Sigmoid colon (tissue), 6 donors: ENCODE measurements at regions not wholly inside any gene's neighbourhood (a gene's known extent, or its start where the extent isn't known, plus 50 kb on each side); places are given as distances from the start of the nearest gene placed in this dataset.

ENCODE experiments used
- DNase-seq: peaks from one replicate; pipeline ENCODE4 v3.0.0-alpha.2; 2019
- H3K27ac ChIP-seq, 4 donors: fragments of 200-600 bp; sonication (generic); one replicate each; pipeline ENCODE4 v1.5.1; 2016 to 2019; ENCODE audit warnings: mild to moderate bottlenecking in 1 of 4
- H3K27me3 ChIP-seq, 3 donors: fragments of 200-600 bp; sonication (generic); one replicate each; pipeline ENCODE4 v1.5.1; 2019; ENCODE audit warnings: mild to moderate bottlenecking in 1 of 3
- H3K36me3 ChIP-seq, 4 donors: fragments of 200-600 bp; sonication (generic); one replicate each; pipeline ENCODE4 v1.5.1; 2016 to 2019
- H3K4me1 ChIP-seq, 4 donors: fragments of 200-600 bp; sonication (generic); one replicate each; pipeline ENCODE4 v1.5.1; 2017 to 2019
- H3K4me3 ChIP-seq, 4 donors: fragments of 200-600 bp; sonication (generic); one replicate each; pipeline ENCODE4 v1.5.1; 2017 to 2019; ENCODE audit warnings: mild to moderate bottlenecking in 2 of 4, moderate library complexity in 1 of 4
- H3K9me3 ChIP-seq, 4 donors: fragments of 200-600 bp in 3 of 4; sonication (generic) in 3 of 4; one replicate each; pipeline versions ENCODE4 v1.5.1 to v1.6.1; 2013 to 2019
- EP300 ChIP-seq, 4 donors: sonication (generic); formaldehyde crosslinking; IDR thresholded peaks; one replicate each; pipeline ENCODE4 v1.6.1; 2017; ENCODE audit warnings: antibody characterized with exemption in 4 of 4
- POLR2A ChIP-seq, 2 donors: fragments of 450-650 bp; IDR thresholded peaks; one replicate each; pipeline ENCODE4 v1.6.1; 2016; ENCODE audit warnings: antibody characterized with exemption in 2 of 2, mild to moderate bottlenecking in 2 of 2, moderate library complexity in 2 of 2
- POLR2AphosphoS5 ChIP-seq, 4 donors: sonication (generic); formaldehyde crosslinking; IDR thresholded peaks; one replicate each; pipeline ENCODE4 v1.6.1; 2017; ENCODE audit warnings: antibody characterized with exemption in 4 of 4
- WGBS, 2 donors: extraction: QIAGEN DNeasy Blood & Tissue Kit; methylation state at CpG; one replicate each; pipeline ENCODE4 v1.1.7; 2013; 5-methylcytosine and 5-hydroxymethylcytosine counted together
- intact Hi-C: fragments of 100-400 bp; cut with DNase I; formaldehyde crosslinking; loops from one replicate; pipeline ENCODE4 v1.15.1; 2023
- TF ChIP-seq, protein P1 (sequence below), 4 experiments: fragments of 450-650 bp in 3 of 4; fragments of 200-600 bp in 1 of 4; IDR thresholded peaks; one replicate each; pipeline ENCODE4 v1.5.1; 2016 to 2019; ENCODE audit warnings: antibody characterized with exemption in 4 of 4, mild to moderate bottlenecking in 3 of 4, moderate library complexity in 2 of 4
- donor health status: healthy with polysubstance abuse.
- donor health status: healthy.

DNA sequence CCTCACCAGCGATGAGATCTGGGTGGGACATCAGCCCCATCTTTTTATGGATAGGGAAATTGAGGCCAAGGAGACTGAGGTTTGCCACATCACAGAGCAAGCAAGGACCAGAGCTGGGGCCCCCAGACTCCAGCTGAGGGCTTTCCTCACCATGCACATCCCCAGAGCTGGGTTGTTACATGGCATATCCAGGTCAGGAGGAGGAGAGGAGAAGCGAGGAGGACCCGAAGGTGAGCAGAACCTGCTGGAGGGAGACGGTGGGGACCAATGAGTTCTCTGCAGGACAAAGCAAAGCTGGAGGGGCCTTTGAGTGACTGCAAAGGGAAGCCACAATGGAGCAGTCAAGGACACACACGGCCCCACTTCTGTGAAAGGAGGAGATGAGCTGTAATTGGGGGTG lies 255.5 kb upstream of the CSF3R start:
- Histone ChIP-seq H3K27me3 (peaks cover 0 to 46% (median 5%) of the 10 kb centered on the region in 3 donors), H3K36me3 (no peaks in the 10 kb centered on the region), H3K27ac (no peak overlapping the region), H3K9me3 (peaks cover 0 to 4% (median 2%) of the 10 kb centered on the region in 4 donors), H3K4me1 (no peaks in the 10 kb centered on the region), H3K4me3 (no peak overlapping the region)
- intact Hi-C loops: no loop called here
- 69 to 73% methylated on average over 5 of the region's 5 CpGs for whole genome bisulfite sequencing, 2 donors
- TF ChIP-seq POLR2AphosphoS5 (IDR thresholded peaks at IDR 0.05) (no peak), POLR2A (IDR thresholded peaks at IDR 0.05) (no peak), EP300 (IDR thresholded peaks at IDR 0.05) (no peak)
- TF ChIP-seq, protein P1, sequence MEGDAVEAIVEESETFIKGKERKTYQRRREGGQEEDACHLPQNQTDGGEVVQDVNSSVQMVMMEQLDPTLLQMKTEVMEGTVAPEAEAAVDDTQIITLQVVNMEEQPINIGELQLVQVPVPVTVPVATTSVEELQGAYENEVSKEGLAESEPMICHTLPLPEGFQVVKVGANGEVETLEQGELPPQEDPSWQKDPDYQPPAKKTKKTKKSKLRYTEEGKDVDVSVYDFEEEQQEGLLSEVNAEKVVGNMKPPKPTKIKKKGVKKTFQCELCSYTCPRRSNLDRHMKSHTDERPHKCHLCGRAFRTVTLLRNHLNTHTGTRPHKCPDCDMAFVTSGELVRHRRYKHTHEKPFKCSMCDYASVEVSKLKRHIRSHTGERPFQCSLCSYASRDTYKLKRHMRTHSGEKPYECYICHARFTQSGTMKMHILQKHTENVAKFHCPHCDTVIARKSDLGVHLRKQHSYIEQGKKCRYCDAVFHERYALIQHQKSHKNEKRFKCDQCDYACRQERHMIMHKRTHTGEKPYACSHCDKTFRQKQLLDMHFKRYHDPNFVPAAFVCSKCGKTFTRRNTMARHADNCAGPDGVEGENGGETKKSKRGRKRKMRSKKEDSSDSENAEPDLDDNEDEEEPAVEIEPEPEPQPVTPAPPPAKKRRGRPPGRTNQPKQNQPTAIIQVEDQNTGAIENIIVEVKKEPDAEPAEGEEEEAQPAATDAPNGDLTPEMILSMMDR (IDR thresholded peaks at IDR 0.05): no peak
- DNase-seq: no peak

DNA sequence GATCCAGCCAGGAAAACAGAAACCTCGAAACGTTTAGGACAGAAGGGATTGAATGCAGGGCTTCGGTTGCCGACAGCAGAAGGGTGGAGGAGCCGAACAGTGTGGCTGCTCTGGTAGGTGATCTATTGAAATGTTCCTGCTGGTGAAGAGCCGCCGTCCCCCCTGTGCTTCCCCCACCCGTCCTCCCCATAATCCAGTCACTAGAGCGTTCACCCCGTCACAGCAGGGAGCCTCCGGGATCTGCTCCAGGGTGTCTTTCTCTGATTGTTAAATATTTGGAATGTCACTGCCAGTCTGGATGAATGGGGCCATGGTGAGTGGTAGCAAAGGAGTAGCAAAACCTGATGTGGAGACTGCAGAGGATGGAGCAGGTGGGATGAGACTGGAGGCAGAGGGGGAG lies 255.1 kb upstream of the CSF3R start:
- intact Hi-C loops: no loop called here
- Histone ChIP-seq H3K27ac (no peak overlapping the region), H3K4me1 (no peaks in the 10 kb centered on the region), H3K27me3 (peaks cover 0 to 47% (median 5%) of the 10 kb centered on the region in 3 donors), H3K4me3 (no peak overlapping the region), H3K36me3 (no peaks in the 10 kb centered on the region), H3K9me3 (peaks cover 0 to 4% (median 2%) of the 10 kb centered on the region in 4 donors)
- peak; percentile 48 for DNase-seq
- TF ChIP-seq POLR2A (IDR thresholded peaks at IDR 0.05) (no peak), POLR2AphosphoS5 (IDR thresholded peaks at IDR 0.05) (no peak), EP300 (IDR thresholded peaks at IDR 0.05) (no peak)
- TF ChIP-seq, protein P1 (IDR thresholded peaks at IDR 0.05): no peak
- WGBS, 2 donors: 34 to 35% methylated on average over 11 of the region's 11 CpGs

DNA sequence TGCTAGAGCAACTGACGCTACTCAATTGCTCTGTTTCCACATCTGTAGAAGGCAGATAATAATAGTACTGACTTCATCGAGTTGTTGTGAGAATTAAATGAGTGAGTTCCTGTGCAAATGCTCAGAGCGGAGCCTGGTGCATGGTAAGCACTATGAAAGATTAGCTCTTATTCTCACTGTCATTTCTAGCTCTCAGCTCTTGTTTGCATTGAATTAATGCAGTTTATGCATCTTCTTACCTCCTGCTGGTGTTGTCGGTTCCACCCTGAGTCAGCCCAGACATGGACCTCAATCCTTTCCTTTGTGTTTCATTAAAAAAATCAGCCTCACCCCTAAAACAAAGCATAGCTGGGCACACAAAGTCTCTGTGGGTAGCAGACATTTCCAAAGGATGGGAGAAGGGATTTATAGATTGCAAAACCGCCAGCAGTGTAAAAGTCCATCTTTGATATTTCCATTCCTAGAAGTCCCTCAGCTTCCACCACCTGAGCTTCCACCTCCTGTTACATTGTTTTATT lies 254.4 kb upstream of the CSF3R start:
- DNase-seq: no peak
- intact Hi-C loops: no loop called here

DNA sequence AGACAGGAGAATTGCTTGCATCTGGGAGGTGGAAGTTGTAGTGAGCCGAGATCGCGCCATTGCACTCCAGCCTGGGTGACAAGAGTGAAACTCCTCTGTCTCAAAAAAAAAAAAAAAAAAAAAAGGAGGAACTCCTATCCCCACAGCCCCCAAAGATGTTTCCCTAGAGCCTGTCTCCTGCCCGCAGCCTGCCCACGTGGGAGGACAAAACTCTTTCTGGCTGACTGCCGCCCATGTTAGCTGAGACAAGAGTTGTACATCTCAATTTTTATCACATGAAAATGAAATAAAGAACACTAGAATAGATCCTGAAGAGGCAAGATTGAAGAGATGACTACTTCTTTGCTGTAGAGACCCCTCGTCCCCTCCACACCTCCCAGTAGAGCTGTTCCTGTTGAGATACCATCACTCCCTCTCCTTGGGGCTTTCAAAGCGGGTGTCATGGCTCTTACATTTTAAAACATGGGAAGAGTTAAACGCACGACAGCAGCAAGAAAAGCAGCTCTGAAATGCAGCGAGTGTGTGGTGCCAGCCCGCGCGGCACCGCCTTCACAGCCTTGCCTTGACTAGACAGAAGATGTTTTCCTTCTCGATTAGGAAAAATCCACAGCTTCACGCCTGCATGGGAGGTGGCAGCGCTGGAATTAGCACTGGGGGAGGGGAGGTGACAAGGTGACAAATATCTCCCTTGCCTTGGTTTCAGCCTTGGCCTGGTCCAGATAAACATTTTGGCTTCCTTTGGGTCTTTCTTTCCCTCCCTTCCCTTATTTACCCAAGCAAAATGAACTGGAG lies 253.4 kb upstream of the CSF3R start:
- H3K4me1 ChIP-seq: no peaks in the 10 kb centered on the region
- intact Hi-C loops: no loop called here
- peaks cover 0 to 4% (median 2%) of the 10 kb centered on the region in 4 donors for H3K9me3 ChIP-seq
- H3K4me3 ChIP-seq: no peak overlapping the region
- H3K27me3 ChIP-seq: peaks cover 0 to 52% (median 5%) of the 10 kb centered on the region in 3 donors
- no peak overlapping the region for H3K27ac ChIP-seq
- TF ChIP-seq EP300 (IDR thresholded peaks at IDR 0.05) (no peak), POLR2A (IDR thresholded peaks at IDR 0.05) (no peak), POLR2AphosphoS5 (IDR thresholded peaks at IDR 0.05) (no peak)
- TF ChIP-seq, protein P1 (IDR thresholded peaks at IDR 0.05): no peak
- no peaks in the 10 kb centered on the region for H3K36me3 ChIP-seq
- WGBS, 2 donors: 48 to 53% methylated on average over 18 of the region's 18 CpGs
- peak; percentile 20 for DNase-seq

More for the DNA sequence above, 254.4 kb upstream of the CSF3R start:
- H3K4me1 ChIP-seq: no peaks in the 10 kb centered on the region
- no peak overlapping the region for H3K27ac ChIP-seq
- 62 to 73% methylated on average over 5 of the region's 5 CpGs for WGBS, 2 donors
- peaks cover 0 to 4% (median 2%) of the 10 kb centered on the region in 4 donors for H3K9me3 ChIP-seq
- H3K27me3 ChIP-seq: peaks cover 0 to 52% (median 5%) of the 10 kb centered on the region in 3 donors
- H3K36me3 ChIP-seq: no peaks in the 10 kb centered on the region
- TF ChIP-seq EP300 (IDR thresholded peaks at IDR 0.05): no peak
- no peak overlapping the region for H3K4me3 ChIP-seq

DNA sequence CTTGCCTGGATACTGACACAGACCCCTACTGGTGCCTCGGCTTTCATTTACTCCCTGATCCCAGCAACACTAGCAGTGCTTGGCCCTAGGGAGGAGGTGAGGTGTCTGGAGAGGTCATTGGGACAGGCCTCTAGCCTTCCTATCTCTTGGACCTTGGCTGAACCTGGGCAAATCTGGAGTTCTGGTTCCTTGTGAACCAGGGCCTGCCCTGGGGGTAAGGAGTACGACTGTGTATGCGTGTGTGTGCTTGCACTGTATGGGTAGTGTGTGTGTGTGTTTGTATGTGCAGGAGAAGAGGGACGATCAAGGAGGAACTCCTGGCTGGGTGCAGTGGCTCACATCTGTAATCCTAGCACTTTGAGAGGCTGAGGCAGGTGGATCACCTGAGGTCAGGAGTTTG lies 252.7 kb upstream of the CSF3R start:
- Histone ChIP-seq H3K36me3 (no peaks in the 10 kb centered on the region), H3K27me3 (peaks cover 0 to 48% (median 5%) of the 10 kb centered on the region in 3 donors), H3K9me3 (no peaks in the 10 kb centered on the region), H3K4me1 (no peaks in the 10 kb centered on the region), H3K4me3 (no peak overlapping the region), H3K27ac (no peak overlapping the region)
- intact Hi-C loops: no loop called here
- 83 to 85% methylated on average over 4 of the region's 4 CpGs for WGBS, 2 donors
- TF ChIP-seq, protein P1 (IDR thresholded peaks at IDR 0.05): no peak
- TF ChIP-seq EP300 (IDR thresholded peaks at IDR 0.05) (no peak), POLR2AphosphoS5 (IDR thresholded peaks at IDR 0.05) (no peak), POLR2A (IDR thresholded peaks at IDR 0.05) (no peak)
- no peak for DNase-seq
